CD4-positive, CD25-positive, alpha-beta regulatory T cell (primary cell): ENCODE measurements at regions not wholly inside any gene's neighbourhood (a gene's known extent, or its start where the extent isn't known, plus 50 kb on each side); places are given as distances from the start of the nearest gene placed in this dataset.
A peak's percentile ranks its signal among the peaks of the same experiment; 100 is the strongest.

ENCODE experiments used
- ATAC-seq, 2 donors: fragments of 150-1000 bp; cut with Tn5 transposase; one replicate each; pipeline ENCODE4 v1.10.0; 2021; ENCODE audit warnings: low read depth in 2 of 2, moderate number of reproducible peaks in 2 of 2, moderate library complexity in 1 of 2
- DNase-seq, 3 donors: peaks; one replicate each; pipeline versions ENCODE4 v3.0.0 to v3.0.0-alpha.2; 2012 to 2022; ENCODE audit warnings: mixed read lengths in 1 of 3
- H3K27ac ChIP-seq: one replicate; pipeline ENCODE4 v1.7.0; 2013; ENCODE audit warnings: mild to moderate bottlenecking, low read length; ENCODE audit not compliant: insufficient read depth, poor library complexity, severe bottlenecking
- H3K27me3 ChIP-seq: one replicate; pipeline ENCODE4 v1.7.0; 2013; ENCODE audit warnings: low read length; ENCODE audit not compliant: control insufficient read depth, insufficient read depth
- H3K36me3 ChIP-seq: one replicate; pipeline ENCODE4 v1.7.0; 2013; ENCODE audit warnings: mild to moderate bottlenecking, low read length, moderate library complexity; ENCODE audit not compliant: control insufficient read depth, insufficient read depth
- H3K4me1 ChIP-seq: 2 replicates; pipeline ENCODE4 v1.7.0; 2013; ENCODE audit warnings: mild to moderate bottlenecking, low read length; ENCODE audit not compliant: insufficient read depth, control insufficient read depth, poor library complexity, severe bottlenecking
- H3K4me3 ChIP-seq: one replicate; pipeline ENCODE4 v1.7.0; 2013; ENCODE audit warnings: low read depth, mild to moderate bottlenecking, low read length, moderate library complexity
- H3K9me3 ChIP-seq, 2 experiments: 1 replicate in 1 of 2; 2 replicates in 1 of 2; pipeline ENCODE4 v1.7.0; 2013; ENCODE audit warnings: low read length in 2 of 2, mild to moderate bottlenecking in 1 of 2, moderate library complexity in 1 of 2; ENCODE audit not compliant: control insufficient read depth in 2 of 2
- H3K27ac Mint-ChIP-seq, 3 donors: one replicate each; pipeline ENCODE4 v1.8.0; 2020 to 2022; ENCODE audit warnings: mild to moderate bottlenecking in 3 of 3, mixed read lengths in 3 of 3, moderate library complexity in 2 of 3
- H3K27me3 Mint-ChIP-seq: one replicate; pipeline ENCODE4 v1.8.0; 2022; ENCODE audit warnings: mild to moderate bottlenecking, mixed read lengths
- H3K36me3 Mint-ChIP-seq: one replicate; pipeline ENCODE4 v1.8.0; 2020; ENCODE audit warnings: mixed read lengths
- H3K4me1 Mint-ChIP-seq, 4 donors: one replicate each; pipeline ENCODE4 v1.8.0; 2020 to 2022; ENCODE audit warnings: mixed read lengths in 4 of 4, mild to moderate bottlenecking in 1 of 4
- H3K4me3 Mint-ChIP-seq, 4 donors: one replicate each; pipeline ENCODE4 v1.8.0; 2020 to 2022; ENCODE audit warnings: mild to moderate bottlenecking in 4 of 4, mixed read lengths in 4 of 4, moderate library complexity in 3 of 4
- H3K9me3 Mint-ChIP-seq, 7 donors: one replicate each; pipeline ENCODE4 v1.8.0; 2020 to 2022; ENCODE audit warnings: mixed read lengths in 7 of 7, mild to moderate bottlenecking in 3 of 7, moderate library complexity in 2 of 7

- Histone ChIP-seq H3K4me3 (no peak overlapping the region), H3K9me3 (peaks cover 0 to 2% of the 10 kb centered on the region in 2 experiments), H3K27ac (no peak overlapping the region), H3K36me3 (no peaks in the 10 kb centered on the region), H3K27me3 (peaks cover 13% of the 10 kb centered on the region), H3K4me1 (peaks cover 8% of the 10 kb centered on the region)
- no peak overlapping the region for H3K27ac Mint-ChIP-seq
- H3K27me3 Mint-ChIP-seq, result peaks cover 41% of the 10 kb centered on the region
- DNase-seq (no peak), ATAC-seq (no peak)
- H3K4me3 Mint-ChIP-seq, result peak overlapping the region in 1 of 4 donors; percentile 66
- H3K9me3 Mint-ChIP-seq, result peaks cover 0 to 4% (median 0%) of the 10 kb centered on the region in 7 donors
- H3K4me1 Mint-ChIP-seq, result peaks cover 0 to 21% (median 5%) of the 10 kb centered on the region in 4 donors
- H3K36me3 Mint-ChIP-seq, result peaks cover 6% of the 10 kb centered on the region
Observed at GRCh38 chr5:1665231-1665630, 134.4 kb downstream of the MRPL36 start.

DNA sequence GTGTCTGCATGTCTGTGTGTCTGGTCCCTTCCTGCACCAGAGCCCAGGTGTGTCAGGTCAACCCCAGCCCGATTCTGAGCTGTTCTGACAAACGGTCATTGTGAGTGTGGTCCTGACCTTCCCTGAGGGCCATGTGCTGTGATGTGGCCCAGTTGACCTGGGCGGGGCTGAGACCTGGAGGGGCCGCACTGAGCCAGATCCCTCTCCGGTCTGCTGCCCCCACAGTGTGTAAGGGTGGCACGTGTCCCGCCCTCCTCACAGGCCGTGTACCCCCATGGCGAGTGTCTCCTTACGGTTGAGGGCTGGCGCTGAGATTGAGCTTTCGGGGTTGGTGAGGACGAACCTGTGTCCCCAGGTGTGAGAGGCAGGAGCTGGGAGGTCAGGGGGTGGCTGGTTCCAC is 136.5 kb downstream of the MRPL36 start:
- Histone ChIP-seq H3K4me1 (peaks cover 8% of the 10 kb centered on the region), H3K27ac (no peak overlapping the region), H3K9me3 (no peaks in the 10 kb centered on the region), H3K36me3 (no peaks in the 10 kb centered on the region), H3K4me3 (no peak overlapping the region), H3K27me3 (peaks cover 13% of the 10 kb centered on the region)
- no peak for DNase-seq
- Mint-ChIP-seq H3K4me1 (peaks cover 0 to 16% (median 5%) of the 10 kb centered on the region in 4 donors), H3K36me3 (peaks cover 6% of the 10 kb centered on the region), H3K9me3 (peaks cover 0 to 2% (median 0%) of the 10 kb centered on the region in 7 donors), H3K4me3 (no peak overlapping the region), H3K27me3 (peaks cover 36% of the 10 kb centered on the region), H3K27ac (peak overlapping the region in 1 of 3 donors; percentile 43)
- ATAC-seq, result no peak

DNA sequence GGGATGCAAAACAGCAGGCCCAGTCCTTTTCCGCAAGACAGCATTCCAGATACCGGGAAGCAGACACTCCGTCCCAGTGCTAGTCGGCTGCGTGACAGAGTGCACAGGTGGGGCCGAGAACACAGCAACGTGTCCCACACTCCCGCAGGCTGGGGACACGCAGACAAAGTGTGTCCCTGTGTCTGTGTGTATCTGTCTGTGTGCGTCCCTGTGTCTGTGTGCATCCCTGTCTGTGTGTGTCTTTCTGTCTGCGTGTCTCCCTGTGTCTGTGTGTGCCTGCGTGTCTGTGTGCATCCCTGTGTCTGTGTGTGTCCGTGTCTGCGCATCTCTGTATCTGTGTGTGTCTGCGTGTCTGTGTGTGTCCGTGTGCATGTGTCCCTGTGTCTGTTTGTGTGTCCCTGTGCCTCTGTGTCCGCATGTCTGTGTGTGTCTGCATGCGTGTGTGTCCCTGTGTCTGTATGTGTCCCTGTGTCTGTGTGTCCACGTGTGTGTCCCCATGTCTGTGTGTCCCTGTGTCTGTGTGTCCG is 137.0 kb downstream of the MRPL36 start:
- Mint-ChIP-seq H3K4me3 (no peak overlapping the region), H3K36me3 (peaks cover 6% of the 10 kb centered on the region), H3K4me1 (peaks cover 0 to 14% (median 5%) of the 10 kb centered on the region in 4 donors), H3K27me3 (peaks cover 40% of the 10 kb centered on the region), H3K27ac (no peak overlapping the region), H3K9me3 (peaks cover 0 to 2% (median 0%) of the 10 kb centered on the region in 7 donors)
- Histone ChIP-seq H3K9me3 (no peaks in the 10 kb centered on the region), H3K4me3 (no peak overlapping the region), H3K4me1 (peaks cover 6% of the 10 kb centered on the region), H3K27me3 (peaks cover 13% of the 10 kb centered on the region), H3K36me3 (no peaks in the 10 kb centered on the region), H3K27ac (no peak overlapping the region)
- no peak for ATAC-seq
- DNase-seq, result no peak

DNA sequence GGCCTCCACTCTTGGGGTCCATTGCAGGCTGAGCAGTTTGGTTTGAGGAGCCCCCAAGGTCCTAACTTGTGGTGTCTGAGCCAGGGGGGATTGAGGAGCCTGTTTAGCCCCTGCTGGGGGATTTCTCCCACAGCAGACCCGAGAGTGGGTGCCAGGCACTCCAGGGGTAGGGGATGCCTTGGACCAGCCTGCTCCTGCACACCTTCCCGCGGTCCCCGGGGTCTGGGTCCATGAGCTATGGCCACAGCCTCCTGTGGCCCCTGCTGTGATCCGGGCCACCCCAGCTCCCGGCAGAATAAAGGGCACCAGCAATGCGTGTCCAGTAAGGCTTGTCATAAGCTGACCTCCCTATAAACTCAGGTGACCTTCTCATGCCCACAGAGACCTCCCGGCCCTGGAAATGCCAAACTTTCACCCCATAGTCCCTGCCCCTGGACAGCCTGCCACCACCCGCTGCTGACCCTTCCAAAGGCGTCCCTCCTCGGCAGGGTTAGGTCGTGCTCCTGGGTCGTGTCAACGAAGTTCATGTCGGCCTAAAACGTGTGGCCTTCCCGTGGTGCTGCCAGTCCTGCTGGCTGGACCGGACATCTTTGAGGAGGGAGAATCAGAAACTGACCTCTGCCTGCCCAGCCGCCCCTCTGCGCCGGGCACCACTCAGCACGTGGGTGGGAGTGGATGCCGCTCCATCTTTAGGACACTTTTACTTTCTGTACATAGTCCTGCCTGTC is 137.6 kb downstream of the MRPL36 start:
- H3K27ac Mint-ChIP-seq, result peak overlapping the region in 1 of 3 donors; percentile 46
- no peak for DNase-seq
- no peaks in the 10 kb centered on the region for H3K9me3 ChIP-seq

GRCh38 chr5:1661311-1661710 is 137.6 kb upstream of the LPCAT1 start:
- H3K36me3 ChIP-seq, result no peaks in the 10 kb centered on the region
- H3K4me3 ChIP-seq, result no peak overlapping the region
- peaks cover 10% of the 10 kb centered on the region for H3K27me3 ChIP-seq
- H3K9me3 Mint-ChIP-seq, result peaks cover 0 to 2% (median 0%) of the 10 kb centered on the region in 7 donors
- peaks cover 43% of the 10 kb centered on the region for H3K27me3 Mint-ChIP-seq
- no peak overlapping the region for H3K27ac Mint-ChIP-seq
- H3K9me3 ChIP-seq, result no peaks in the 10 kb centered on the region
- H3K4me1 Mint-ChIP-seq, result peaks cover 0 to 10% (median 2%) of the 10 kb centered on the region in 4 donors
- H3K4me1 ChIP-seq, result no peaks in the 10 kb centered on the region
- no peak for ATAC-seq
- peaks cover 6% of the 10 kb centered on the region for H3K36me3 Mint-ChIP-seq
- no peak overlapping the region for H3K27ac ChIP-seq
- H3K4me3 Mint-ChIP-seq, result no peak overlapping the region
- no peak for DNase-seq

More for the DNA sequence above, 137.6 kb downstream of the MRPL36 start:
- peaks cover 0 to 2% (median 0%) of the 10 kb centered on the region in 7 donors for H3K9me3 Mint-ChIP-seq
- peaks cover 6% of the 10 kb centered on the region for H3K36me3 Mint-ChIP-seq
- peaks cover 42% of the 10 kb centered on the region for H3K27me3 Mint-ChIP-seq
- H3K36me3 ChIP-seq, result no peaks in the 10 kb centered on the region
- peaks cover 4% of the 10 kb centered on the region for H3K4me1 ChIP-seq
- H3K27me3 ChIP-seq, result peaks cover 13% of the 10 kb centered on the region
- H3K27ac ChIP-seq, result no peak overlapping the region
- H3K4me3 Mint-ChIP-seq, result no peak overlapping the region
- peaks cover 0 to 14% (median 5%) of the 10 kb centered on the region in 4 donors for H3K4me1 Mint-ChIP-seq
- ATAC-seq, result no peak
- no peak overlapping the region for H3K4me3 ChIP-seq

- Histone ChIP-seq H3K4me3 (no peak overlapping the region), H3K9me3 (no peaks in the 10 kb centered on the region), H3K27me3 (peaks cover 2% of the 10 kb centered on the region), H3K4me1 (no peaks in the 10 kb centered on the region), H3K36me3 (no peaks in the 10 kb centered on the region), H3K27ac (no peak overlapping the region)
- H3K9me3 Mint-ChIP-seq, result no peaks in the 10 kb centered on the region
- H3K27ac Mint-ChIP-seq, result peak overlapping the region in 1 of 3 donors; percentile 49
- no peaks in the 10 kb centered on the region for H3K36me3 Mint-ChIP-seq
- no peak for DNase-seq
- peaks cover 40% of the 10 kb centered on the region for H3K27me3 Mint-ChIP-seq
- H3K4me3 Mint-ChIP-seq, result no peak overlapping the region
- no peak for ATAC-seq
- peaks cover 0 to 4% (median 0%) of the 10 kb centered on the region in 4 donors for H3K4me1 Mint-ChIP-seq
Observed at GRCh38 chr5:1660511-1660910, 136.8 kb upstream of the LPCAT1 start.

- no peaks in the 10 kb centered on the region for H3K36me3 ChIP-seq
- no peak overlapping the region for H3K4me3 ChIP-seq
- Mint-ChIP-seq H3K9me3 (no peaks in the 10 kb centered on the region), H3K4me1 (no peaks in the 10 kb centered on the region), H3K27me3 (peaks cover 35% of the 10 kb centered on the region), H3K4me3 (no peak overlapping the region), H3K36me3 (no peaks in the 10 kb centered on the region), H3K27ac (no peak overlapping the region)
- H3K4me1 ChIP-seq, result no peaks in the 10 kb centered on the region
- ATAC-seq, result no peak
- no peaks in the 10 kb centered on the region for H3K9me3 ChIP-seq
- peaks cover 2% of the 10 kb centered on the region for H3K27me3 ChIP-seq
- no peak overlapping the region for H3K27ac ChIP-seq
- no peak for DNase-seq
Observed at GRCh38 chr5:1660001-1660400, 136.2 kb upstream of the LPCAT1 start.
